ENCODE measurements at regions not wholly inside any gene's neighbourhood (a gene's known extent, or its start where the extent isn't known, plus 50 kb on each side); places are given as distances from the start of the nearest gene placed in this dataset.

GRCh38 chr2:11097038-11097720, 58.1 kb upstream of the SLC66A3 start:
- no peak for DNase-seq (ENCODE audit: low read depth in 4 of 4, low spot score in 2 of 4)

DNA sequence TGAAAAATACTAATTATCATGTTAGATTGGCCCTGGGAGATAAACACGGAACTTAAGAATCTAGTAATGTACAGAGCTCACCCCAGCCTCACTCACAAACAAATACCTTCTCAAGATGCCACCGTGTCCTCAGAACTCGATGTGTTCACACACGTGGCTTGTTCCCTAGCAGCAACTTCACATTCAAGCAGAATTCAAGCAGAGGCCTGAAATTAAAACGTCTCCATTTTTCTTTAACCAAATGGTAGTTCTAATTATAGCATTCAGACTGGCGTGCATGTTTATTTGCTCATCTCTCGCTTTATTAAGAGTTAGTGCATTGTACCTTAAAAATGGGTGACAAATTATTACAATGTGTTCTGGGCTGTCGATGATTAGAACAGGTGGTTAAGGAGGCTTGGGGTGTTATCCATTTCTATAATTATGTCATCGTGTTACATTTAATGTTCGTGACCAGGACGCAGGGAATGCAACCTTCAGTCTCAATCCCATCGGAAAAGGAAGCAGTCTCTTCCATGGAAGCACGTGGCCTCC, 57.3 kb upstream of the SLC66A3 start:
- DNase-seq (ENCODE audit: low read depth in 4 of 4, low spot score in 2 of 4) = no peak

GRCh38 chr2:11099122-11100065, 55.9 kb upstream of the SLC66A3 start:
- no peak for DNase-seq (ENCODE audit: low read depth in 4 of 4, low spot score in 2 of 4)

GRCh38 chr2:11100130-11100529, 55.1 kb upstream of the SLC66A3 start:
- no peak for DNase-seq (ENCODE audit: low read depth in 4 of 4, low spot score in 2 of 4)

GRCh38 chr2:11100976-11101375, 54.3 kb upstream of the SLC66A3 start:
- no peak for DNase-seq (ENCODE audit: low read depth in 4 of 4, low spot score in 2 of 4)

DNA sequence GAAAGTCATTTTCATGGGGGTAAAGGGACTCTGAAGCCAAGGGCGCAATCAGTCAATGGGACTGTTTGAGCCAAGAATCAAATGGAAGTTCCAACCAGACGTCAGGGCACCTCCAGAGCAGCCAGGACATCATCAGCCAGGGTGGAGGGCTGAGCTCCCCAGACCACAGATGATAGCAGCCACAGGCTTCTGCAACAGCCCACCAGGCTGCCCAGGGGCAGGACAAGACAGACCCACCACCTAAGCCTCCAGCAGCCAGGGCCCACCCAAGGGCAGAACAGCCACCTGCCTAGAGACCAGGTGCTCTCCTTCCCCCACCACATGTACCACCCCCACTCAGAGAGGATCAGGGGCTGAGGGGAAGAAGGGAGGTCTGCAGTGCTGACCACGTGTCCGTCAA, 53.8 kb upstream of the SLC66A3 start:
- DNase-seq (ENCODE audit: low read depth in 4 of 4, low spot score in 2 of 4) = no peak

DNA sequence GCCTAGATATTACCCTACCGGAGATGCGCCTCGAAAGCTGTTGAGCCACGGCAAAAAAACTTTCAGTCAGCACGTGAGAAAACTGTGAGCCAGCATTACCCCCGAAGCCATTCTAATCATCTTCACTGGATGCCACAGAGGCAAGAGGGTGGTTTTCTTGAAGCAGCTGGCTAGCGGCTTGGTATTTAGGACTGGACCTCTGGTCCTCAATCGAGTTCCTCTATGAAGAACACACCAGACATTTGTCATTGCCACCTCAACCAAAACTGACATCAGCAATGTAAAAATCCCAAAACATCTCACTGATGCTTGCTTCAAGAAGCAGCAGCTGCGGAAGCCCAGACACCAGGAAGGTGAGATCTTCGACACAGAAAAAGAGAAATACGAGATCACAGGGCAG, 52.8 kb upstream of the SLC66A3 start:
- DNase-seq (ENCODE audit: low read depth in 4 of 4, low spot score in 2 of 4) = no peak

DNA sequence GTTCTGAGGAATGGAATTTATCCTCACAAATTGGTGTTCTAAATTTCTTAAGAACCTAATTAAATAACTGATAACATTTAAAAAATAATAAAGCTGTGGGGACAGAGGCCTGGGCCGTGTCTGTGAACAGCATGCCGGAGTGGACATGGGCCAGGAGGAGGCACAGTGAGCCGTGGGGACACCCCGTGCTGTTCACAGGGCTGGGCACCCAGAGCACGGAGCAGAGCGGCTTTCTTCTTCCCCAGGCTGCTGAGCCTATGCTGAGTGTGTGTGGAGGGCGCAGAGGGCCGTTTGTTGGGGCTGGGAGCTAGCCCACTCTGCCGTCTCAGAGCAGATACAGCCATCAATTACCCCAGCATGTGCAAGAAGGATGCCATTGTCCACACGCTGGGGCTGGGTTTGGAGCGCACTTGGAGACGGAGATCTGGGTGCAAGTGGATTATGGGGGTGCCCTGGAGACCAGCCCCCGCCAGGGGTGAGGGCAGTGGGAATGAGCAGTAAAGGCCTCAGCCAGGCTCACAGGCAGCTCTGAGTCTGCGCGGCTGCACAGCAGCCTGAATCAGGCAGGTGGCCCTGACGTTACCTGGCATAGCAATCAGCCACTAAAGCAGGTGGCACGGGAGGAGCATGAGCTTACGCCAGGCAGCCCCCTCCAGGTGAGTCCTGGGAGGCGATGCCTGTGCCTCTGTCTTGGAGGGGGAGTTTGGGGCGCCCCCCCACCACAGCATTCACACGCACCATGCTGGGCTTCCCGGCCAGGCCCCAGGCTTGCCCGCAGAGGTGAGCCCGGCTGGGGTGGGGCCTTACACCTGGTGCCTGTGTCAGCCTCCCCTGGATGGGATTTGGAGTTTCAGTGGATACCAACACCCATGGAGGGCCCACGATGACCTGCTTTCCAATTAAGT, 52.1 kb upstream of the SLC66A3 start:
- no peak for DNase-seq (ENCODE audit: low read depth in 4 of 4, low spot score in 2 of 4)

DNA sequence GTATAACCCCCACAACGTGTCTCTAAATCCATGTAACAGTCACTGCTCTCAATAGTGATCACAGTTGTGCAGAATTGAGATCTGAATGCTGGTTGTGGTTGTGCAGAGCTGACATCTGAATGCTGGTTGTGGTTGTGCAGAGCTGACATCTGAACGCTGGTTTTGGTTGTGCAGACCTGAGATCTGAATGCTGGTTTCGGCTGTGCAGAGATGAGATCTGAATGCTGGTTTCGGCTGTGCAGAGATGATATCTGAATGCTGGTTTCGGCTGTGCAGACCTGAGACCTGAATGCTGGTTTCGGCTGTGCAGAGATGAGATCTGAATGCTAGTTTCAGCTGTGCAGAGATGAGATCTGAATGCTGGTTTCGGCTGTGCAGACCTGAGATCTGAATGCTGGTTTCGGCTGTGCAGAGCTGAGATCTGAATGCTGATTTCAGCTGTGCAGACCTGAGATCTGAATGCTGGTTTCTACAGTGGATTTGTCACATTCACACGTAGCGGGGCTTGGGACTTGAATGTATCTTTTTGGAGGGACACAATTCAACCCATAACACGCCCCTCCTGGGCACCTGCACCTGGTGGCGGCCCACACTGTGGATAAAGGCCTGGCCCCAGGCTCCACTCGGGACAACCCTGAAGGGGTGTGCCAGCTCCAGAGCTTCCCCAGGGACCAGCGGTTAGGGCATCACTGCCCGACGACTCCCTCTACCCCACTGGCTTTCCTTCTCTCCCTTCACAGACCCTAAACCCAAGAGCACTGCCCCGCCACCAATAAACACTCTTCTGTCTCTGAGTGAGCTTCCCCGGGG, 51.1 kb upstream of the SLC66A3 start:
- DNase-seq (ENCODE audit: low read depth in 4 of 4, low spot score in 2 of 4) = no peak

GRCh38 chr2:11104794-11105660, 50.2 kb upstream of the SLC66A3 start:
- DNase-seq (ENCODE audit: low read depth in 4 of 4, low spot score in 2 of 4) = no peak
